K562 (cell line): ENCODE measurements at regions not wholly inside any gene's neighbourhood (a gene's known extent, or its start where the extent isn't known, plus 50 kb on each side); places are given as distances from the start of the nearest gene placed in this dataset.

Experiments
- CEBPB ChIP-seq: fragments of 450-650 bp; IDR thresholded peaks from 2 replicates; pipeline ENCODE4 v1.6.1; 2016; ENCODE audit warnings: missing genetic modification characterization, missing compliant biosample characterization
- HDAC6 ChIP-seq: IDR thresholded peaks from 2 replicates; pipeline ENCODE4 v1.6.1; 2012; ENCODE audit warnings: low read depth, mild to moderate bottlenecking, control low read depth, inconsistent platforms, low read length, moderate library complexity
- HMGXB4 ChIP-seq: sonication (generic); formaldehyde crosslinking; IDR thresholded peaks from 2 replicates; pipeline ENCODE4 v1.8.1; 2023; ENCODE audit warnings: mild to moderate bottlenecking, missing genetic modification reagents
- RFX5 ChIP-seq: IDR thresholded peaks from 2 replicates; pipeline ENCODE4 v1.6.1; 2011; ENCODE audit warnings: low read depth, mild to moderate bottlenecking, improper control_type of control experiment, low read length
- SOX6 ChIP-seq: fragments of 450-650 bp; IDR thresholded peaks from 2 replicates; pipeline ENCODE4 v1.6.1; 2014; ENCODE audit warnings: mild to moderate bottlenecking
- SRSF7 ChIP-seq: fragments of 200-400 bp; formaldehyde crosslinking; optimal IDR thresholded peaks from 2 replicates; pipeline ENCODE3; 2017; ENCODE audit warnings: mild to moderate bottlenecking, low read depth, low read length
- ZNF3 ChIP-seq: fragments of 250-450 bp; sonication (Bioruptor Pico); IDR thresholded peaks from 2 replicates; pipeline ENCODE4 v1.5.0; 2021; ENCODE audit warnings: mild to moderate bottlenecking, moderate library complexity
- TF ChIP-seq, protein P1 (sequence below): fragments of 200-600 bp; sonication (generic); IDR thresholded peaks from one replicate; pipeline ENCODE4 v1.6.1; 2012; ENCODE audit warnings: mild to moderate bottlenecking, low read depth, low read length, inconsistent platforms
- TF ChIP-seq, protein P2 (sequence below): IDR thresholded peaks from 2 replicates; pipeline ENCODE4 v1.6.1; 2011; ENCODE audit warnings: borderline replicate concordance, low read depth, mild to moderate bottlenecking, moderate library complexity, low read length; ENCODE audit not compliant: insufficient read depth, poor library complexity, severe bottlenecking
- TF ChIP-seq, protein P3 (sequence below), 3 experiments: IDR thresholded peaks in 2 of 3; conservative IDR thresholded peaks in 1 of 3; 2 replicates each; pipeline ENCODE4 v1.5.1; 2011 to 2012; ENCODE audit warnings: low read length in 3 of 3, mild to moderate bottlenecking in 3 of 3, control low read depth in 2 of 3, improper control_type of control experiment in 1 of 3, inconsistent platforms in 1 of 3, low read depth in 1 of 3, mixed read lengths in 1 of 3, moderate library complexity in 1 of 3; ENCODE audit not compliant: insufficient read depth in 2 of 3

DNA sequence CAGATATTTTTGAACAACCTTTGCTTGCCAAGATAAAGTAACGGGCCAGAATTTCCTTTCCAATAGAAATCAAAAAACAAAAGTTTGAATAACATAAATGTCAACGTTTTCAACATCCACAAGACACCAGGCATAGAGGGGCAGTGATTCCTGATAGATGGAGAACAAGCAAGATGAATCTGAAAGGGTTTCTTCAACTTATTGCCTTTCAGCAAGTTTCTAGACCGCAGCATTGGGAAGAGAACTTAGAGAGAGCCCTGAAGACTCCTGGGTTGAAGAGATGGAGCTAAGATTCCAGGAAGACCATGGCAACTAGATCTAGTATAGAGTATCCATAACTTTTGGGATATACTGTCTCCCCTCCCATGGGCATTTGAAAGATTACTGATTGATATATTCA, 751.4 kb upstream of the CTNND2 start (continued):
- TF ChIP-seq, protein P1, sequence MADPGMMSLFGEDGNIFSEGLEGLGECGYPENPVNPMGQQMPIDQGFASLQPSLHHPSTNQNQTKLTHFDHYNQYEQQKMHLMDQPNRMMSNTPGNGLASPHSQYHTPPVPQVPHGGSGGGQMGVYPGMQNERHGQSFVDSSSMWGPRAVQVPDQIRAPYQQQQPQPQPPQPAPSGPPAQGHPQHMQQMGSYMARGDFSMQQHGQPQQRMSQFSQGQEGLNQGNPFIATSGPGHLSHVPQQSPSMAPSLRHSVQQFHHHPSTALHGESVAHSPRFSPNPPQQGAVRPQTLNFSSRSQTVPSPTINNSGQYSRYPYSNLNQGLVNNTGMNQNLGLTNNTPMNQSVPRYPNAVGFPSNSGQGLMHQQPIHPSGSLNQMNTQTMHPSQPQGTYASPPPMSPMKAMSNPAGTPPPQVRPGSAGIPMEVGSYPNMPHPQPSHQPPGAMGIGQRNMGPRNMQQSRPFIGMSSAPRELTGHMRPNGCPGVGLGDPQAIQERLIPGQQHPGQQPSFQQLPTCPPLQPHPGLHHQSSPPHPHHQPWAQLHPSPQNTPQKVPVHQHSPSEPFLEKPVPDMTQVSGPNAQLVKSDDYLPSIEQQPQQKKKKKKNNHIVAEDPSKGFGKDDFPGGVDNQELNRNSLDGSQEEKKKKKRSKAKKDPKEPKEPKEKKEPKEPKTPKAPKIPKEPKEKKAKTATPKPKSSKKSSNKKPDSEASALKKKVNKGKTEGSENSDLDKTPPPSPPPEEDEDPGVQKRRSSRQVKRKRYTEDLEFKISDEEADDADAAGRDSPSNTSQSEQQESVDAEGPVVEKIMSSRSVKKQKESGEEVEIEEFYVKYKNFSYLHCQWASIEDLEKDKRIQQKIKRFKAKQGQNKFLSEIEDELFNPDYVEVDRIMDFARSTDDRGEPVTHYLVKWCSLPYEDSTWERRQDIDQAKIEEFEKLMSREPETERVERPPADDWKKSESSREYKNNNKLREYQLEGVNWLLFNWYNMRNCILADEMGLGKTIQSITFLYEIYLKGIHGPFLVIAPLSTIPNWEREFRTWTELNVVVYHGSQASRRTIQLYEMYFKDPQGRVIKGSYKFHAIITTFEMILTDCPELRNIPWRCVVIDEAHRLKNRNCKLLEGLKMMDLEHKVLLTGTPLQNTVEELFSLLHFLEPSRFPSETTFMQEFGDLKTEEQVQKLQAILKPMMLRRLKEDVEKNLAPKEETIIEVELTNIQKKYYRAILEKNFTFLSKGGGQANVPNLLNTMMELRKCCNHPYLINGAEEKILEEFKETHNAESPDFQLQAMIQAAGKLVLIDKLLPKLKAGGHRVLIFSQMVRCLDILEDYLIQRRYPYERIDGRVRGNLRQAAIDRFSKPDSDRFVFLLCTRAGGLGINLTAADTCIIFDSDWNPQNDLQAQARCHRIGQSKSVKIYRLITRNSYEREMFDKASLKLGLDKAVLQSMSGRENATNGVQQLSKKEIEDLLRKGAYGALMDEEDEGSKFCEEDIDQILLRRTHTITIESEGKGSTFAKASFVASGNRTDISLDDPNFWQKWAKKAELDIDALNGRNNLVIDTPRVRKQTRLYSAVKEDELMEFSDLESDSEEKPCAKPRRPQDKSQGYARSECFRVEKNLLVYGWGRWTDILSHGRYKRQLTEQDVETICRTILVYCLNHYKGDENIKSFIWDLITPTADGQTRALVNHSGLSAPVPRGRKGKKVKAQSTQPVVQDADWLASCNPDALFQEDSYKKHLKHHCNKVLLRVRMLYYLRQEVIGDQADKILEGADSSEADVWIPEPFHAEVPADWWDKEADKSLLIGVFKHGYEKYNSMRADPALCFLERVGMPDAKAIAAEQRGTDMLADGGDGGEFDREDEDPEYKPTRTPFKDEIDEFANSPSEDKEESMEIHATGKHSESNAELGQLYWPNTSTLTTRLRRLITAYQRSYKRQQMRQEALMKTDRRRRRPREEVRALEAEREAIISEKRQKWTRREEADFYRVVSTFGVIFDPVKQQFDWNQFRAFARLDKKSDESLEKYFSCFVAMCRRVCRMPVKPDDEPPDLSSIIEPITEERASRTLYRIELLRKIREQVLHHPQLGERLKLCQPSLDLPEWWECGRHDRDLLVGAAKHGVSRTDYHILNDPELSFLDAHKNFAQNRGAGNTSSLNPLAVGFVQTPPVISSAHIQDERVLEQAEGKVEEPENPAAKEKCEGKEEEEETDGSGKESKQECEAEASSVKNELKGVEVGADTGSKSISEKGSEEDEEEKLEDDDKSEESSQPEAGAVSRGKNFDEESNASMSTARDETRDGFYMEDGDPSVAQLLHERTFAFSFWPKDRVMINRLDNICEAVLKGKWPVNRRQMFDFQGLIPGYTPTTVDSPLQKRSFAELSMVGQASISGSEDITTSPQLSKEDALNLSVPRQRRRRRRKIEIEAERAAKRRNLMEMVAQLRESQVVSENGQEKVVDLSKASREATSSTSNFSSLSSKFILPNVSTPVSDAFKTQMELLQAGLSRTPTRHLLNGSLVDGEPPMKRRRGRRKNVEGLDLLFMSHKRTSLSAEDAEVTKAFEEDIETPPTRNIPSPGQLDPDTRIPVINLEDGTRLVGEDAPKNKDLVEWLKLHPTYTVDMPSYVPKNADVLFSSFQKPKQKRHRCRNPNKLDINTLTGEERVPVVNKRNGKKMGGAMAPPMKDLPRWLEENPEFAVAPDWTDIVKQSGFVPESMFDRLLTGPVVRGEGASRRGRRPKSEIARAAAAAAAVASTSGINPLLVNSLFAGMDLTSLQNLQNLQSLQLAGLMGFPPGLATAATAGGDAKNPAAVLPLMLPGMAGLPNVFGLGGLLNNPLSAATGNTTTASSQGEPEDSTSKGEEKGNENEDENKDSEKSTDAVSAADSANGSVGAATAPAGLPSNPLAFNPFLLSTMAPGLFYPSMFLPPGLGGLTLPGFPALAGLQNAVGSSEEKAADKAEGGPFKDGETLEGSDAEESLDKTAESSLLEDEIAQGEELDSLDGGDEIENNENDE = no peak
- TF ChIP-seq ZNF3 (CRISPR knock-in tag) (no peak), HMGXB4 (no peak), HDAC6 (no peak), SRSF7 (no peak), SOX6 (no peak), CEBPB (tag) (no peak), RFX5 (no peak)
- TF ChIP-seq, protein P2, sequence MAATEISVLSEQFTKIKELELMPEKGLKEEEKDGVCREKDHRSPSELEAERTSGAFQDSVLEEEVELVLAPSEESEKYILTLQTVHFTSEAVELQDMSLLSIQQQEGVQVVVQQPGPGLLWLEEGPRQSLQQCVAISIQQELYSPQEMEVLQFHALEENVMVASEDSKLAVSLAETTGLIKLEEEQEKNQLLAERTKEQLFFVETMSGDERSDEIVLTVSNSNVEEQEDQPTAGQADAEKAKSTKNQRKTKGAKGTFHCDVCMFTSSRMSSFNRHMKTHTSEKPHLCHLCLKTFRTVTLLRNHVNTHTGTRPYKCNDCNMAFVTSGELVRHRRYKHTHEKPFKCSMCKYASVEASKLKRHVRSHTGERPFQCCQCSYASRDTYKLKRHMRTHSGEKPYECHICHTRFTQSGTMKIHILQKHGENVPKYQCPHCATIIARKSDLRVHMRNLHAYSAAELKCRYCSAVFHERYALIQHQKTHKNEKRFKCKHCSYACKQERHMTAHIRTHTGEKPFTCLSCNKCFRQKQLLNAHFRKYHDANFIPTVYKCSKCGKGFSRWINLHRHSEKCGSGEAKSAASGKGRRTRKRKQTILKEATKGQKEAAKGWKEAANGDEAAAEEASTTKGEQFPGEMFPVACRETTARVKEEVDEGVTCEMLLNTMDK = no peak
- TF ChIP-seq, protein P3, sequence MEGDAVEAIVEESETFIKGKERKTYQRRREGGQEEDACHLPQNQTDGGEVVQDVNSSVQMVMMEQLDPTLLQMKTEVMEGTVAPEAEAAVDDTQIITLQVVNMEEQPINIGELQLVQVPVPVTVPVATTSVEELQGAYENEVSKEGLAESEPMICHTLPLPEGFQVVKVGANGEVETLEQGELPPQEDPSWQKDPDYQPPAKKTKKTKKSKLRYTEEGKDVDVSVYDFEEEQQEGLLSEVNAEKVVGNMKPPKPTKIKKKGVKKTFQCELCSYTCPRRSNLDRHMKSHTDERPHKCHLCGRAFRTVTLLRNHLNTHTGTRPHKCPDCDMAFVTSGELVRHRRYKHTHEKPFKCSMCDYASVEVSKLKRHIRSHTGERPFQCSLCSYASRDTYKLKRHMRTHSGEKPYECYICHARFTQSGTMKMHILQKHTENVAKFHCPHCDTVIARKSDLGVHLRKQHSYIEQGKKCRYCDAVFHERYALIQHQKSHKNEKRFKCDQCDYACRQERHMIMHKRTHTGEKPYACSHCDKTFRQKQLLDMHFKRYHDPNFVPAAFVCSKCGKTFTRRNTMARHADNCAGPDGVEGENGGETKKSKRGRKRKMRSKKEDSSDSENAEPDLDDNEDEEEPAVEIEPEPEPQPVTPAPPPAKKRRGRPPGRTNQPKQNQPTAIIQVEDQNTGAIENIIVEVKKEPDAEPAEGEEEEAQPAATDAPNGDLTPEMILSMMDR (IDR thresholded peaks at IDR 0.05 in 2 of 3, conservative IDR thresholded peaks at IDR 0.05 in 1 of 3; ENCODE audit: insufficient read depth in 2 of 3, low read depth in 1 of 3, low read length in 3 of 3) = no peak
